ENCODE measurements at regions not wholly inside any gene's neighbourhood (a gene's known extent, or its start where the extent isn't known, plus 50 kb on each side); places are given as distances from the start of the nearest gene placed in this dataset.

DNA sequence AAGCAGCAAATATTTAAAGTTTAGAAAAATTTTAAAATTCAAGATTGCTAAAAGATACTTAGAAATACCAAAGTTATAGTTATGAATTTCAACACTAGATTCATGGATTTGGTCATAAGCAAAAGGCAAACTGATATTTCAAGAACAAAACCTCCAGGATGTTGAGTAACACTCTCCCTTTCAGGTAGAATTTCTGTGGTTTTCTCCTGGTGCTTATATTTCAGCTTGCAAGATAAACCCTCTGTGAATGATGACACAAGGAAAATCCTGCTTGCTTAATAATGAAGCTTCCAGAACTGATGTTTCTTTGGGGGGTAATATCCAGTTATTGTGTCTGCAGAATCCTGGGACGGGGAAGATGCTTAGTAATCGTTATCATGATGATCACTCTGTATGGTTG is 320.3 kb upstream of the EDNRB start:
- no peak overlapping the region for H3K4me3 ChIP-seq
- WGBS, result 83% methylated on average over 2 of the region's 2 CpGs
- no peaks in the 10 kb centered on the region for H3K4me1 ChIP-seq (replicated peaks)
- no peaks in the 10 kb centered on the region for H3K36me3 ChIP-seq
- TF ChIP-seq POLR2AphosphoS5 (IDR thresholded peaks at IDR 0.05) (no peak), CTCF (IDR thresholded peaks at IDR 0.05) (no peak), POLR2A (IDR thresholded peaks at IDR 0.05) (no peak)
- intact Hi-C loops (cut with DNase I), result no loop called here
- no peaks in the 10 kb centered on the region for H3K9me3 ChIP-seq
- H3K27ac ChIP-seq, result no peak overlapping the region
- DNase-seq (ENCODE audit: low spot score), result no peak
- no peaks in the 10 kb centered on the region for H3K27me3 ChIP-seq (replicated peaks; ENCODE audit: insufficient read depth)

DNA sequence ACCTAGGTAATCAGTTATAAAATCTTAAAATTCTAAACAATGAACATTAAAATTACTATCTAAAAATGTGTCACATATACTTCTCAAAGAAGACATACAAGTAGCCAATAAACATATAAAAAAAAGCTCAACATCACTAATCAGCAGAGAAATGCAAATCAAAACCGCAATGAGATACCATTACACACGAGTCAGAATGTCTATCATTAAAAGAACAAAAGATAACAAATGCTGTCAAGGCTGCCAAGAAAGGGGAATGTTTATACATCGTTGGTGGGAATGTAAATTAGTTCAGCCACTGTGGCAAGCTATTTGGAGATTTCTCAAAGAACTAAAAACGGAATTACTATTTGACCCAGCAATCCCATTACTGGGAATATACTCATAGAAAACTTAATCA is 310.3 kb upstream of the EDNRB start:
- H3K27me3 ChIP-seq (replicated peaks; ENCODE audit: insufficient read depth), result no peaks in the 10 kb centered on the region
- no peak for DNase-seq (ENCODE audit: low spot score)
- intact Hi-C loops (cut with DNase I), result no loop called here
- no peak overlapping the region for H3K4me3 ChIP-seq
- H3K27ac ChIP-seq, result no peak overlapping the region
- 59% methylated on average over 4 of the region's 4 CpGs for WGBS
- no peaks in the 10 kb centered on the region for H3K9me3 ChIP-seq
- no peaks in the 10 kb centered on the region for H3K36me3 ChIP-seq
- H3K4me1 ChIP-seq (replicated peaks), result no peaks in the 10 kb centered on the region
- TF ChIP-seq POLR2AphosphoS5 (IDR thresholded peaks at IDR 0.05) (no peak), CTCF (IDR thresholded peaks at IDR 0.05) (no peak), POLR2A (IDR thresholded peaks at IDR 0.05) (no peak)

- 71% methylated on average over 1 of the region's 1 CpG for WGBS
- intact Hi-C loops (cut with DNase I), result no loop called here
- no peaks in the 10 kb centered on the region for H3K4me1 ChIP-seq (replicated peaks)
- no peak for DNase-seq (ENCODE audit: low spot score)
- H3K36me3 ChIP-seq, result no peaks in the 10 kb centered on the region
- H3K27ac ChIP-seq, result no peak overlapping the region
- H3K4me3 ChIP-seq, result no peak overlapping the region
- no peaks in the 10 kb centered on the region for H3K27me3 ChIP-seq (replicated peaks; ENCODE audit: insufficient read depth)
- TF ChIP-seq CTCF (IDR thresholded peaks at IDR 0.05) (no peak), POLR2AphosphoS5 (IDR thresholded peaks at IDR 0.05) (no peak), POLR2A (IDR thresholded peaks at IDR 0.05) (no peak)
- no peaks in the 10 kb centered on the region for H3K9me3 ChIP-seq
Measured at GRCh38 chr13:78228211-78228610, 309.6 kb upstream of the EDNRB start.

DNA sequence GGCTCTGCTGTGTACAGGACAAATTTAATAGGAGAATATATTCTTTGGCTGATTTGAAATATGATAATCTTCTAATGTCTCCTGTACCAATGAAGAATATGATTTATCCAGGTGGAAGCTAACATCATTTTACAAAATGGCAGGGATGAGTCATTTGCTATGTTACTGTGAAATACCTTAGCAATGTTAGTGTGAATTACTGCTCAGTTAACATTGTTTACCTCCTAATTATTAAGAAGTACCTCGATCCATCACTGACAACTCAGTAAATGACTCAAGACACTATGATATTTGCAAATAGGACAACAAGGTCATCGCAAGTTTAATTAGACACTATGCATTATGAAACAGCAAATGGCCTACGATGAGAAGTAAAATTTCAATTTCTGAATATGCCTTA is 309.1 kb upstream of the EDNRB start:
- no peak for TF ChIP-seq POLR2AphosphoS5 (IDR thresholded peaks at IDR 0.05)
- no peak for TF ChIP-seq POLR2A (IDR thresholded peaks at IDR 0.05)
- no peak for TF ChIP-seq CTCF (IDR thresholded peaks at IDR 0.05)
- H3K36me3 ChIP-seq, result no peaks in the 10 kb centered on the region
- 81% methylated on average over 3 of the region's 3 CpGs for WGBS
- DNase-seq (ENCODE audit: low spot score), result no peak
- no peaks in the 10 kb centered on the region for H3K27me3 ChIP-seq (replicated peaks; ENCODE audit: insufficient read depth)
- no peaks in the 10 kb centered on the region for H3K9me3 ChIP-seq
- H3K27ac ChIP-seq, result no peak overlapping the region
- intact Hi-C loops (cut with DNase I), result no loop called here
- H3K4me1 ChIP-seq (replicated peaks), result no peaks in the 10 kb centered on the region
- no peak overlapping the region for H3K4me3 ChIP-seq

DNA sequence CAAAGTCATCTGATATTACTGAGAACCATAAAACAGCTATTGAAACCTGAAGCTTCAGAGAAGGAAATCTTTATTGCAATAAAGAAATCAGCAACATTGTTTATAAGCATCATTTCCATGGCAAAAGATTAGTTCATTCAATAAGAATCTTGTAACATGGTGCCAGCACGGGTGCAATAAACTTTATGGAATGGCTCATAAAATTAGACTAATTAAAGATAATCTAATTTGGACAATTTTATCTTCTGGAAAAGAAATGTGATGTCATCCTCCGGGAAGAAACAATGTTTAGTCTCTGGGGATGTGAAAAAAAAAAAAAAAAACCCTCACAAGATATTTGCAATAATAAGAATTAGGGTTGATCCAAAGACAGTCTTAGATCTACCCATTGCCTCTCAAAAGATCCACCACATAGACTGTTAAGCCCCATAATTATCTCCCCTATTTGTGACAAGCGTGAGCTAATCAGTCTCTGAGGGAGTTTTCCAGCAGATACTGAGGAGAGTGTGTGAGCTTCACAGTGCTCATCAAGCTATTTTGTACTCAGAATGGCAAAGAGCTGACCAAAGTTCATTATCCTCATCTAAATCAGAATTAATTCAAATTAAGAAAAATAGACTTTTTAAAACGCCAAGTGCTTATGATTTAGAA is 297.0 kb upstream of the EDNRB start:
- 46% methylated on average over 4 of the region's 4 CpGs for WGBS
- Histone ChIP-seq H3K27ac (no peak overlapping the region), H3K36me3 (no peaks in the 10 kb centered on the region), H3K9me3 (no peaks in the 10 kb centered on the region), H3K4me1 (replicated peaks) (no peaks in the 10 kb centered on the region), H3K27me3 (replicated peaks; ENCODE audit: insufficient read depth) (no peaks in the 10 kb centered on the region), H3K4me3 (no peak overlapping the region)
- DNase-seq (ENCODE audit: low spot score), result no peak
- TF ChIP-seq POLR2A (IDR thresholded peaks at IDR 0.05), result no peak
- no peak for TF ChIP-seq CTCF (IDR thresholded peaks at IDR 0.05)
- TF ChIP-seq POLR2AphosphoS5 (IDR thresholded peaks at IDR 0.05), result no peak
- intact Hi-C loops (cut with DNase I), result no loop called here

Data from prostate gland (tissue), 2 donors.